Stomach (tissue), 4 donors: ENCODE measurements at regions not wholly inside any gene's neighbourhood (a gene's known extent, or its start where the extent isn't known, plus 50 kb on each side); places are given as distances from the start of the nearest gene placed in this dataset.

ENCODE experiments used
- POLR2A ChIP-seq, 4 donors: fragments of 450-650 bp; IDR thresholded peaks; one replicate each; pipeline ENCODE4 v1.6.1; 2016; ENCODE audit warnings: antibody characterized with exemption in 4 of 4, control low read depth in 2 of 4, mild to moderate bottlenecking in 1 of 4, moderate library complexity in 1 of 4
- POLR2AphosphoS5 ChIP-seq, 3 donors: sonication (generic); formaldehyde crosslinking; IDR thresholded peaks; one replicate each; pipeline ENCODE4 v1.6.1; 2016; ENCODE audit warnings: antibody characterized with exemption in 3 of 3

DNA sequence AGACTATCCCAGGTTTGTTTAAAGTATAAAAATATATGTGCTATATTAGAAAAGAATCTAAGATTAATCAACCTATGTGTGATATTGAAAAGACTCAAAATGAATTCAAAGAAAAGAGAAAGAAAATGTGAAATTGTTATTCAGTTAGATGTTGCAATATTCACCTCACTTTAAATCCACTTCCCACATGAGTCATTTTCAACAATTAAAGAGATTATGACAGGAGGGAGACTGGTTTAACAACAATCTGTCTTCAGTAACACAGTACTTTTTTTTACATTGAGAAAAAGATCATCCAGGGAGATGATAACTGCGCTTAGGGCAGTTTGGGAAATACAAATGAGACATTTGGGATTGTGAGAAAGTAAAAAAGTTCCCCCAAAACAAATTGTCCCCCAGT, 1246.2 kb downstream of the SLITRK1 start:
- TF ChIP-seq POLR2A (IDR thresholded peaks at IDR 0.05) (no peak), POLR2AphosphoS5 (IDR thresholded peaks at IDR 0.05) (no peak)
